OCI-LY1 (cell line): ENCODE measurements at regions not wholly inside any gene's neighbourhood (a gene's known extent, or its start where the extent isn't known, plus 50 kb on each side); places are given as distances from the start of the nearest gene placed in this dataset.

Experiments used
- H2AFZ ChIP-seq: fragments of 200-600 bp; sonication (generic), shearing (Covaris generic); 2 replicates; pipeline ENCODE4 v1.6.0; 2014; ENCODE audit warnings: antibody characterized with exemption, mild to moderate bottlenecking, low read length
- H3F3A ChIP-seq: fragments of 200-600 bp; sonication (generic), shearing (Covaris generic); 2 replicates; pipeline ENCODE4 v1.6.0; 2014; ENCODE audit warnings: mild to moderate bottlenecking, antibody characterized with exemption, low read length, moderate library complexity; ENCODE audit not compliant: insufficient read depth
- H3K27ac ChIP-seq: fragments of 200-600 bp; sonication (generic); 2 replicates; pipeline ENCODE4 v1.5.1; 2014; ENCODE audit warnings: low read length, mixed run types, mild to moderate bottlenecking, low read depth; ENCODE audit not compliant: poor library complexity, severe bottlenecking
- H3K27me3 ChIP-seq: fragments of 200-600 bp; sonication (generic); 2 replicates; pipeline ENCODE4 v1.6.0; 2014; ENCODE audit warnings: antibody characterized with exemption, mild to moderate bottlenecking, low read length, moderate library complexity; ENCODE audit not compliant: insufficient read depth
- H3K36me3 ChIP-seq: fragments of 200-600 bp; sonication (generic); 2 replicates; pipeline ENCODE4 v1.6.1; 2014; ENCODE audit warnings: mild to moderate bottlenecking, antibody characterized with exemption, low read length, moderate library complexity, mixed read lengths; ENCODE audit not compliant: insufficient read depth
- H3K4me1 ChIP-seq: fragments of 200-600 bp; sonication (generic); 2 replicates; pipeline ENCODE4 v1.5.1; 2014; ENCODE audit warnings: mild to moderate bottlenecking, low read length, moderate library complexity; ENCODE audit not compliant: insufficient read depth, severe bottlenecking
- H3K4me2 ChIP-seq: fragments of 200-600 bp; sonication (generic), shearing (Covaris generic); 2 replicates; pipeline ENCODE4 v1.6.1; 2014; ENCODE audit warnings: low read length
- H3K4me3 ChIP-seq: fragments of 200-600 bp; sonication (generic); 2 replicates; pipeline ENCODE4 v1.5.1; 2014; ENCODE audit warnings: low read length, low read depth, mild to moderate bottlenecking, mixed read lengths; ENCODE audit not compliant: poor library complexity, severe bottlenecking
- H3K79me2 ChIP-seq: fragments of 200-600 bp; shearing (Covaris generic); 2 replicates; pipeline ENCODE4 v1.6.1; 2016; ENCODE audit warnings: mixed run types, low read length, mixed read lengths; ENCODE audit not compliant: insufficient read depth
- H3K9ac ChIP-seq: fragments of 200-600 bp; sonication (generic), shearing (Covaris generic); 2 replicates; pipeline ENCODE4 v1.6.1; 2014; ENCODE audit warnings: mild to moderate bottlenecking, low read length, mixed read lengths
- H3K9me2 ChIP-seq: fragments of 200-600 bp; sonication (generic), shearing (Covaris generic); 2 replicates; pipeline ENCODE4 v1.6.1; 2014; ENCODE audit warnings: low read depth, mild to moderate bottlenecking, low read length, mixed read lengths
- H3K9me3 ChIP-seq: fragments of 200-600 bp; shearing (Covaris generic); 2 replicates; pipeline ENCODE4 v1.6.1; 2014; ENCODE audit warnings: low read length, mixed read lengths
- H4K20me1 ChIP-seq: fragments of 200-600 bp; sonication (generic), shearing (Covaris generic); 2 replicates; pipeline ENCODE4 v1.6.0; 2016; ENCODE audit warnings: mild to moderate bottlenecking, low read length; ENCODE audit not compliant: insufficient read depth
- EZH2 ChIP-seq: fragments of 200-600 bp; sonication (generic), shearing (Covaris generic); IDR thresholded peaks from 2 replicates; pipeline ENCODE4 v1.8.0; 2017; ENCODE audit warnings: borderline replicate concordance, mixed run types, mild to moderate bottlenecking, antibody characterized with exemption, low read length, moderate library complexity, mixed read lengths
- TF ChIP-seq, protein P1 (sequence below): fragments of 200-600 bp; sonication (generic), shearing (Covaris generic); IDR thresholded peaks from 2 replicates; pipeline ENCODE4 v1.5.1; 2017; ENCODE audit warnings: mild to moderate bottlenecking, antibody characterized with exemption, low read length, moderate library complexity, mixed read lengths

DNA sequence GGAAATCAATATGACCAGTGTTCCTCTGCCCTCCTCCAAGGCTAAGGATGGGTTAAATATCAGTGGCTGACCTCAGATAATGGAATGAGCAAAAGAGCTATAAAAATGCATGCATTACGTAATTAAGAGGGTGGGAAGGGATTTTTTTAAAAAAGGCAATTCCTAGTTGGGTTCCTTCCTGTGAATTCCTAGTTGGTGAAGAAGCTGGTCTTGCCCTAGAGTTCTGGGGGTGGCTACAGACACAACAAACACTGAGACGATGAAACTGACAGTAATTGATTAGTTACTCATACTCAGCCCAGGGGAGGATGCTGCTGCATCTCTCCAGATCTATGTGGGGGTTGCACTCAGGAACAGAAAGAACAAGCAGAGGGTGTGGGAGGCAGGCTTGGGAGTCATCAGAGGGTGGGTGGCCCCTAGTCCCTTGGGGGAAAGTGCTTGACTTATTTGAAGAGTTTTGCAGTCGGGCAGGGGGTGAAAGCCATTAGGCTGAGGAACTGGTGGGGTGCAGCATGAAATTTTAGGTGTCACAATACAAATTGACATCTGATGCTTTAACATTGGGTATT lies 662.0 kb upstream of the FRG1 start:
- Histone ChIP-seq H2AFZ (no peak overlapping the region), H3K4me1 (no peaks in the 10 kb centered on the region), H3K9ac (no peak overlapping the region), H3K27me3 (no peaks in the 10 kb centered on the region), H3K36me3 (no peaks in the 10 kb centered on the region), H3K4me2 (no peak overlapping the region), H4K20me1 (no peaks in the 10 kb centered on the region), H3K27ac (no peak overlapping the region), H3K79me2 (no peaks in the 10 kb centered on the region), H3F3A (no peaks in the 10 kb centered on the region), H3K9me2 (no peaks in the 10 kb centered on the region), H3K4me3 (no peak overlapping the region), H3K9me3 (no peaks in the 10 kb centered on the region)
- TF ChIP-seq, protein P1, sequence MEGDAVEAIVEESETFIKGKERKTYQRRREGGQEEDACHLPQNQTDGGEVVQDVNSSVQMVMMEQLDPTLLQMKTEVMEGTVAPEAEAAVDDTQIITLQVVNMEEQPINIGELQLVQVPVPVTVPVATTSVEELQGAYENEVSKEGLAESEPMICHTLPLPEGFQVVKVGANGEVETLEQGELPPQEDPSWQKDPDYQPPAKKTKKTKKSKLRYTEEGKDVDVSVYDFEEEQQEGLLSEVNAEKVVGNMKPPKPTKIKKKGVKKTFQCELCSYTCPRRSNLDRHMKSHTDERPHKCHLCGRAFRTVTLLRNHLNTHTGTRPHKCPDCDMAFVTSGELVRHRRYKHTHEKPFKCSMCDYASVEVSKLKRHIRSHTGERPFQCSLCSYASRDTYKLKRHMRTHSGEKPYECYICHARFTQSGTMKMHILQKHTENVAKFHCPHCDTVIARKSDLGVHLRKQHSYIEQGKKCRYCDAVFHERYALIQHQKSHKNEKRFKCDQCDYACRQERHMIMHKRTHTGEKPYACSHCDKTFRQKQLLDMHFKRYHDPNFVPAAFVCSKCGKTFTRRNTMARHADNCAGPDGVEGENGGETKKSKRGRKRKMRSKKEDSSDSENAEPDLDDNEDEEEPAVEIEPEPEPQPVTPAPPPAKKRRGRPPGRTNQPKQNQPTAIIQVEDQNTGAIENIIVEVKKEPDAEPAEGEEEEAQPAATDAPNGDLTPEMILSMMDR: no peak
- no peak for TF ChIP-seq EZH2

DNA sequence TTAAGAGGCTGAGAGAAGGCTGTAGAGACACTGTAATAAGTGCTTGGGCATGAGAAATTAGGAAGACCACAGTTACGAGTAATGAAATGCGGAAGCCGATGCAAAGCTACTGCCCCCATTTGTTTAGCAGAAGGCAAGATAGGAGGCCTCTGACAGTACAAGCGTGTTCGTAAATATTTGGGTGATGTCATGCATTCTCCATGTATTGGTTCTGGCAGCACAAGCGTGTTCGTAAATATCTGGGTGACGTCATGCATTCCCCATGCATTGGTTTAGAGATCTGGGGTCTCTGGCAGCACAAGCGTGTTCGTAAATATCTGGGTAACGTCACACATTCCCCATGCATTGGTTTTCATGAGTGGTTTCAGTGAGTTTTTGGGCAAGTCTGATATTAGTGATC lies 661.5 kb upstream of the FRG1 start:
- Histone ChIP-seq H3K27ac (no peak overlapping the region), H2AFZ (no peak overlapping the region)
- TF ChIP-seq, protein P1: no peak
- no peak for TF ChIP-seq EZH2

DNA sequence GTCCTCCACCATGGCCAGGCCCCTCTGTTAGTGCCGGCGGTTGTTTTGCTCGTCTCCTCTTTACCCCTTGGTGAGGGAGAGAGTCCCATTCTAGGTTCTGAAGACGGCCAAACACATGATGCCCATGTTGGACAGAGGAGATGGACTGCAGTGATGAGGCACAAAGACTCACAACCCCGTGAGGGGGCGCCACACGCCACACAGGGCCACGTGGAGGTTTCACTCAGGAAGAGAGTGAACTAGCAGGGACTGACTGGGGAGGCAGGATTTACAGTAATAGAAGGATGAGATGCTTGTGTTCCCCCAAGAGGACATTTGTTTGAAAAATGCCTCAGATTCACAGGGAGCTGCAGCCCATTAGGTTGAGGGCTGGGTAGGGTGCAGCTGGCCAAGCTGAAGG lies 655.3 kb upstream of the FRG1 start:
- no peaks in the 10 kb centered on the region for H3K27me3 ChIP-seq

More for the DNA sequence above, 661.5 kb upstream of the FRG1 start:
- no peaks in the 10 kb centered on the region for H3K36me3 ChIP-seq
- H3F3A ChIP-seq: no peaks in the 10 kb centered on the region
- no peaks in the 10 kb centered on the region for H3K4me1 ChIP-seq
- H4K20me1 ChIP-seq: no peaks in the 10 kb centered on the region
- H3K4me3 ChIP-seq: no peak overlapping the region
- H3K27me3 ChIP-seq: no peaks in the 10 kb centered on the region
- H3K79me2 ChIP-seq: no peaks in the 10 kb centered on the region
- H3K9me2 ChIP-seq: no peaks in the 10 kb centered on the region
- no peak overlapping the region for H3K9ac ChIP-seq
- H3K9me3 ChIP-seq: no peaks in the 10 kb centered on the region
- H3K4me2 ChIP-seq: no peak overlapping the region

More for the DNA sequence above, 655.3 kb upstream of the FRG1 start:
- Histone ChIP-seq H3K9ac (no peak overlapping the region), H3K27ac (no peak overlapping the region), H3K79me2 (no peaks in the 10 kb centered on the region), H3K4me1 (no peaks in the 10 kb centered on the region), H3K9me2 (no peaks in the 10 kb centered on the region), H2AFZ (no peak overlapping the region), H3K9me3 (no peaks in the 10 kb centered on the region), H3F3A (no peaks in the 10 kb centered on the region), H3K36me3 (no peaks in the 10 kb centered on the region), H3K4me2 (no peak overlapping the region), H4K20me1 (no peaks in the 10 kb centered on the region), H3K4me3 (no peak overlapping the region)
- no peak for TF ChIP-seq EZH2
- TF ChIP-seq, protein P1: no peak
